ENCODE measurements at regions not wholly inside any gene's neighbourhood (a gene's known extent, or its start where the extent isn't known, plus 50 kb on each side); places are given as distances from the start of the nearest gene placed in this dataset.

- TF ChIP-seq CTCF (IDR thresholded peaks at IDR 0.05; ENCODE audit: extremely low read depth, missing control alignments): no peak
- no peak for DNase-seq (ENCODE audit: low spot score)
Measured at GRCh38 chr16:5349670-5350517, 252.3 kb upstream of the EEF2KMT start.

GRCh38 chr16:5349101-5349500 lies 251.5 kb upstream of the EEF2KMT start:
- no peak for TF ChIP-seq CTCF (IDR thresholded peaks at IDR 0.05; ENCODE audit: extremely low read depth, missing control alignments)

GRCh38 chr16:5347561-5347960 lies 250.0 kb upstream of the EEF2KMT start:
- no peak for DNase-seq (ENCODE audit: low spot score)
- TF ChIP-seq CTCF (IDR thresholded peaks at IDR 0.05; ENCODE audit: extremely low read depth, missing control alignments): no peak

More at GRCh38 chr16:5349101-5349500, 251.5 kb upstream of the EEF2KMT start:
- DNase-seq (ENCODE audit: low spot score): no peak

GRCh38 chr16:5336941-5337340 lies 239.3 kb upstream of the EEF2KMT start:
- DNase-seq (ENCODE audit: low spot score): no peak
- TF ChIP-seq CTCF (IDR thresholded peaks at IDR 0.05; ENCODE audit: extremely low read depth, missing control alignments): no peak

- no peak for DNase-seq (ENCODE audit: low spot score)
- no peak for TF ChIP-seq CTCF (IDR thresholded peaks at IDR 0.05; ENCODE audit: extremely low read depth, missing control alignments)
Measured at GRCh38 chr16:5333991-5334390, 236.4 kb upstream of the EEF2KMT start.

- no peak for DNase-seq (ENCODE audit: low spot score)
- TF ChIP-seq CTCF (IDR thresholded peaks at IDR 0.05; ENCODE audit: extremely low read depth, missing control alignments): no peak
Measured at GRCh38 chr16:5333126-5333525, 235.5 kb upstream of the EEF2KMT start.

- DNase-seq (ENCODE audit: low spot score): no peak
- no peak for TF ChIP-seq CTCF (IDR thresholded peaks at IDR 0.05; ENCODE audit: extremely low read depth, missing control alignments)
Measured at GRCh38 chr16:5330058-5330457, 232.5 kb upstream of the EEF2KMT start.

All from GM20000 (cell line).